Spleen (tissue), 11 donors: ENCODE measurements at regions not wholly inside any gene's neighbourhood (a gene's known extent, or its start where the extent isn't known, plus 50 kb on each side); places are given as distances from the start of the nearest gene placed in this dataset.

Experiments
- DNase-seq: peaks from one replicate; pipeline ENCODE4 v3.0.0-alpha.2; 2020
- H3K27ac ChIP-seq, 8 donors: fragments of 200-600 bp; sonication (generic) in 7 of 8; 1 replicate in 4 of 8; 2 replicates in 4 of 8; pipeline versions ENCODE4 v1.5.0 to v1.8.0; 2016 to 2021; ENCODE audit warnings: inconsistent platforms in 4 of 8, mild to moderate bottlenecking in 4 of 8, moderate library complexity in 1 of 8
- H3K27me3 ChIP-seq, 7 donors: fragments of 200-600 bp; sonication (generic) in 6 of 7; replicated peaks in 1 of 7; 1 replicate in 4 of 7; 2 replicates in 3 of 7; pipeline versions ENCODE4 v1.5.0 to v1.8.0; 2016 to 2021; ENCODE audit warnings: inconsistent platforms in 3 of 7, mild to moderate bottlenecking in 1 of 7
- H3K36me3 ChIP-seq, 6 donors: fragments of 200-600 bp; sonication (generic) in 5 of 6; 1 replicate in 4 of 6; 2 replicates in 2 of 6; pipeline versions ENCODE4 v1.5.0 to v1.8.0; 2016 to 2021; ENCODE audit warnings: inconsistent platforms in 2 of 6
- H3K4me1 ChIP-seq, 6 donors: fragments of 200-600 bp; sonication (generic) in 5 of 6; 1 replicate in 3 of 6; 2 replicates in 3 of 6; pipeline versions ENCODE4 v1.5.0 to v1.8.0; 2016 to 2021; ENCODE audit warnings: inconsistent platforms in 3 of 6
- H3K4me3 ChIP-seq, 8 donors: fragments of 200-600 bp; sonication (generic) in 7 of 8; 1 replicate in 4 of 8; 2 replicates in 4 of 8; pipeline versions ENCODE4 v1.5.0 to v1.8.0; 2016 to 2021; ENCODE audit warnings: inconsistent platforms in 4 of 8, mild to moderate bottlenecking in 4 of 8, moderate library complexity in 2 of 8
- H3K9me3 ChIP-seq, 8 donors: fragments of 200-600 bp; sonication (generic) in 7 of 8; 1 replicate in 4 of 8; 2 replicates in 4 of 8; pipeline versions ENCODE4 v1.5.0 to v1.8.0; 2016 to 2021; ENCODE audit warnings: inconsistent platforms in 4 of 8
- POLR2A ChIP-seq, 3 donors: fragments of 450-650 bp; IDR thresholded peaks; one replicate each; pipeline ENCODE4 v1.5.1; 2017; ENCODE audit warnings: antibody characterized with exemption in 3 of 3, mild to moderate bottlenecking in 1 of 3
- POLR2AphosphoS5 ChIP-seq, 3 donors: sonication (generic); formaldehyde crosslinking; IDR thresholded peaks; one replicate each; pipeline ENCODE4 v1.5.1; 2017; ENCODE audit warnings: antibody characterized with exemption in 3 of 3
- WGBS, 5 donors: extraction: QIAGEN DNeasy Blood & Tissue Kit in 3 of 5; methylation state at CpG; one replicate each; pipeline versions ENCODE4 v1.1.5 to v1.1.7; 2013 to 2018; 5-methylcytosine and 5-hydroxymethylcytosine counted together
- intact Hi-C: fragments of 100-400 bp; cut with DNase I; formaldehyde crosslinking; loops from one replicate; pipeline ENCODE4 v1.15.0; 2023; ENCODE audit warnings: low total_unique reads
- TF ChIP-seq, protein P1 (sequence below), 11 experiments: fragments of 200-600 bp in 7 of 11; fragments of 450-650 bp in 4 of 11; sonication (generic) in 4 of 11; IDR thresholded peaks in 8 of 11; conservative IDR thresholded peaks in 3 of 11; 1 replicate in 7 of 11; 2 replicates in 4 of 11; pipeline versions ENCODE4 v1.4.0 to v1.8.0; 2016 to 2021; ENCODE audit warnings: antibody characterized with exemption in 11 of 11, inconsistent platforms in 4 of 11, mild to moderate bottlenecking in 1 of 11
- donor health status: healthy with polysubstance abuse.
- donor health status: DM: no; HTN: no; CAD: no; lungs with moderate emphysema.
- donor health status: DM: no; HTN: no; CAD: no.
- donor health status: Bipolar disorder and iron deficiency.
- donor health status: healthy.
- donor health status: DM: no; HTN: no; CAD: no.
- donor health status: DM: yes; HTN: yes; CAD: no.

- TF ChIP-seq, protein P1, sequence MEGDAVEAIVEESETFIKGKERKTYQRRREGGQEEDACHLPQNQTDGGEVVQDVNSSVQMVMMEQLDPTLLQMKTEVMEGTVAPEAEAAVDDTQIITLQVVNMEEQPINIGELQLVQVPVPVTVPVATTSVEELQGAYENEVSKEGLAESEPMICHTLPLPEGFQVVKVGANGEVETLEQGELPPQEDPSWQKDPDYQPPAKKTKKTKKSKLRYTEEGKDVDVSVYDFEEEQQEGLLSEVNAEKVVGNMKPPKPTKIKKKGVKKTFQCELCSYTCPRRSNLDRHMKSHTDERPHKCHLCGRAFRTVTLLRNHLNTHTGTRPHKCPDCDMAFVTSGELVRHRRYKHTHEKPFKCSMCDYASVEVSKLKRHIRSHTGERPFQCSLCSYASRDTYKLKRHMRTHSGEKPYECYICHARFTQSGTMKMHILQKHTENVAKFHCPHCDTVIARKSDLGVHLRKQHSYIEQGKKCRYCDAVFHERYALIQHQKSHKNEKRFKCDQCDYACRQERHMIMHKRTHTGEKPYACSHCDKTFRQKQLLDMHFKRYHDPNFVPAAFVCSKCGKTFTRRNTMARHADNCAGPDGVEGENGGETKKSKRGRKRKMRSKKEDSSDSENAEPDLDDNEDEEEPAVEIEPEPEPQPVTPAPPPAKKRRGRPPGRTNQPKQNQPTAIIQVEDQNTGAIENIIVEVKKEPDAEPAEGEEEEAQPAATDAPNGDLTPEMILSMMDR (IDR thresholded peaks at IDR 0.05 in 8 of 11, conservative IDR thresholded peaks at IDR 0.05 in 3 of 11): no peak
- TF ChIP-seq POLR2A (IDR thresholded peaks at IDR 0.05): no peak
- TF ChIP-seq POLR2AphosphoS5 (IDR thresholded peaks at IDR 0.05): no peak
- Histone ChIP-seq H3K27ac (no peak overlapping the region), H3K36me3 (no peaks in the 10 kb centered on the region), H3K9me3 (peaks cover 0 to 24% (median 14%) of the 10 kb centered on the region in 8 donors), H3K4me3 (no peak overlapping the region), H3K4me1 (no peaks in the 10 kb centered on the region), H3K27me3 (no peaks in the 10 kb centered on the region)
- intact Hi-C loops: no loop called here
- 85 to 97% (median 92%) methylated on average over 2 of the region's 2 CpGs for WGBS, 5 donors
- DNase-seq: no peak
These were observed 412.9 kb downstream of the METTL15 start for GRCh38 chr11:28521075-28521474.

GRCh38 chr11:28520291-28520690 lies 412.1 kb downstream of the METTL15 start:
- Histone ChIP-seq H3K27ac (no peak overlapping the region), H3K9me3 (peaks cover 0 to 16% (median 6%) of the 10 kb centered on the region in 8 donors), H3K27me3 (no peaks in the 10 kb centered on the region), H3K36me3 (no peaks in the 10 kb centered on the region), H3K4me1 (no peaks in the 10 kb centered on the region), H3K4me3 (no peak overlapping the region)
- 76 to 95% (median 84%) methylated on average over 1 of the region's 1 CpG for WGBS, 5 donors
- DNase-seq: no peak
- intact Hi-C loops: no loop called here
- TF ChIP-seq, protein P1 (IDR thresholded peaks at IDR 0.05 in 8 of 11, conservative IDR thresholded peaks at IDR 0.05 in 3 of 11): no peak
- TF ChIP-seq POLR2A (IDR thresholded peaks at IDR 0.05) (no peak), POLR2AphosphoS5 (IDR thresholded peaks at IDR 0.05) (no peak)

- no peak overlapping the region for H3K4me3 ChIP-seq
- H3K4me1 ChIP-seq: no peaks in the 10 kb centered on the region
- no peak for TF ChIP-seq POLR2A (IDR thresholded peaks at IDR 0.05)
- no peak for TF ChIP-seq POLR2AphosphoS5 (IDR thresholded peaks at IDR 0.05)
- TF ChIP-seq, protein P1 (IDR thresholded peaks at IDR 0.05 in 8 of 11, conservative IDR thresholded peaks at IDR 0.05 in 3 of 11): no peak
- no peak for DNase-seq
- peaks cover 0 to 11% (median under 1%) of the 10 kb centered on the region in 8 donors for H3K9me3 ChIP-seq
- H3K36me3 ChIP-seq: no peaks in the 10 kb centered on the region
- intact Hi-C loops: no loop called here
- H3K27ac ChIP-seq: no peak overlapping the region
- H3K27me3 ChIP-seq: no peaks in the 10 kb centered on the region
These were observed 410.6 kb downstream of the METTL15 start for GRCh38 chr11:28518825-28519224.

GRCh38 chr11:28517621-28518020 lies 409.4 kb downstream of the METTL15 start:
- H3K9me3 ChIP-seq: peaks cover 0 to 24% (median 8%) of the 10 kb centered on the region in 8 donors
- intact Hi-C loops: no loop called here

More at GRCh38 chr11:28517621-28518020, 409.4 kb downstream of the METTL15 start:
- 65 to 82% (median 76%) methylated on average over 5 of the region's 5 CpGs for WGBS, 5 donors
- no peak for DNase-seq
- Histone ChIP-seq H3K27ac (no peak overlapping the region), H3K4me3 (no peak overlapping the region), H3K27me3 (no peaks in the 10 kb centered on the region), H3K4me1 (no peaks in the 10 kb centered on the region), H3K36me3 (no peaks in the 10 kb centered on the region)
- TF ChIP-seq POLR2AphosphoS5 (IDR thresholded peaks at IDR 0.05) (no peak), POLR2A (IDR thresholded peaks at IDR 0.05) (no peak)
- TF ChIP-seq, protein P1 (IDR thresholded peaks at IDR 0.05 in 8 of 11, conservative IDR thresholded peaks at IDR 0.05 in 3 of 11): no peak
